Activated CD4-positive, alpha-beta T cell treated with anti-CD3 and anti-CD28 coated beads for 48 hours (primary cell): ENCODE measurements at regions not wholly inside any gene's neighbourhood (a gene's known extent, or its start where the extent isn't known, plus 50 kb on each side); places are given as distances from the start of the nearest gene placed in this dataset.
"Not testable (repeated sequence)": the region's sequence is repeated elsewhere in the genome, so short reads cannot be mapped to it uniquely, and the experiment has no call there.

Experiments used
- DNase-seq: peaks from one replicate; pipeline ENCODE4 v3.0.0-alpha.2; 2020

- no peak for DNase-seq
Observed at GRCh38 chr16:22683730-22684573, 130.0 kb upstream of the HS3ST2 start.

- DNase-seq = no peak
Observed at GRCh38 chr16:22684574-22685458, 129.1 kb upstream of the HS3ST2 start.

- DNase-seq = no peak
Observed at GRCh38 chr16:22685459-22685830, 128.5 kb upstream of the HS3ST2 start.

- DNase-seq = no peak
Observed at GRCh38 chr16:22687031-22687530, 126.9 kb upstream of the HS3ST2 start.

- DNase-seq = no peak
Observed at GRCh38 chr16:22688463-22688862, 125.5 kb upstream of the HS3ST2 start.

GRCh38 chr16:22688930-22689329 is 125.0 kb upstream of the HS3ST2 start:
- DNase-seq = no peak

GRCh38 chr16:22691335-22691734 is 122.6 kb upstream of the HS3ST2 start:
- DNase-seq = no peak

GRCh38 chr16:22692034-22692433 is 121.9 kb upstream of the HS3ST2 start:
- DNase-seq = no peak

- DNase-seq = no peak
Observed at GRCh38 chr16:22692916-22693637, 120.9 kb upstream of the HS3ST2 start.

GRCh38 chr16:22693638-22694340 is 120.2 kb upstream of the HS3ST2 start:
- DNase-seq = no peak

- no peak for DNase-seq
Observed at GRCh38 chr16:22694887-22695382, 119.0 kb upstream of the HS3ST2 start.

- DNase-seq = not testable (repeated sequence)
Observed at GRCh38 chr16:22695773-22696172, 118.2 kb upstream of the HS3ST2 start.

GRCh38 chr16:22699356-22699755 is 114.6 kb upstream of the HS3ST2 start:
- DNase-seq = no peak

GRCh38 chr16:22705799-22706198 is 108.2 kb upstream of the HS3ST2 start:
- no peak for DNase-seq

GRCh38 chr16:22710326-22710725 is 103.6 kb upstream of the HS3ST2 start:
- no peak for DNase-seq

- DNase-seq = no peak
Observed at GRCh38 chr16:22711847-22712246, 102.1 kb upstream of the HS3ST2 start.

GRCh38 chr16:22712471-22712870 is 101.5 kb upstream of the HS3ST2 start:
- DNase-seq = no peak

GRCh38 chr16:22718598-22718997 is 95.4 kb upstream of the HS3ST2 start:
- DNase-seq = not testable (repeated sequence)

- DNase-seq = no peak
Observed at GRCh38 chr16:22719945-22720344, 94.0 kb upstream of the HS3ST2 start.

GRCh38 chr16:22721511-22722100 is 92.4 kb upstream of the HS3ST2 start:
- DNase-seq = no peak
